Mammary epithelial cell (primary cell): ENCODE measurements at regions not wholly inside any gene's neighbourhood (a gene's known extent, or its start where the extent isn't known, plus 50 kb on each side); places are given as distances from the start of the nearest gene placed in this dataset.

Source experiments
- EZH2 ChIP-seq: IDR thresholded peaks from 2 replicates; pipeline ENCODE4 v1.6.1; 2012; ENCODE audit warnings: low read length, inconsistent platforms, borderline replicate concordance
- TF ChIP-seq, protein P1 (sequence below), 2 donors: IDR thresholded peaks in 1 of 2; conservative IDR thresholded peaks in 1 of 2; 2 replicates each; pipeline ENCODE4 v1.5.1; 2011 to 2012; ENCODE audit warnings: inconsistent platforms in 2 of 2, low read length in 2 of 2, mild to moderate bottlenecking in 2 of 2, control low read depth in 1 of 2, low read depth in 1 of 2; ENCODE audit not compliant: insufficient read depth in 1 of 2; ENCODE audit errors: extremely low read depth in 1 of 2

DNA sequence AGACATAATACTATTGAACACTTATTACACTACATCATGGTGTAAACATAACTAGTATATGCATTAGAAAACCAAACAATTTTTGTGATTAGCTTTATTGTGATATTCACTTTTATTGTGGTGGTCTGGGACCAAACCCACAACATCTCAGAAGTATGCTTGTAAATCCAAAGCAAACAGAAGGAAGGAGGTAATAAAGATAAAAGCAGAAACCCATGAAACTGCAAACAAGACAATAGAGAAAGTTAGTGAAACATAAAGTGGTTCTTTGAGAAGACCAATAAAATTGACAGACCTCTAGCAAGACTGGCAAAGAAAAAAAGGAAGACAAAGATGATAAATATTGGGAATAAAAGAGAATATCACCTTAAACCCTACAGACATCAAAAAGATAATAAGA lies 268.3 kb downstream of the RPAP3 start:
- TF ChIP-seq, protein P1, sequence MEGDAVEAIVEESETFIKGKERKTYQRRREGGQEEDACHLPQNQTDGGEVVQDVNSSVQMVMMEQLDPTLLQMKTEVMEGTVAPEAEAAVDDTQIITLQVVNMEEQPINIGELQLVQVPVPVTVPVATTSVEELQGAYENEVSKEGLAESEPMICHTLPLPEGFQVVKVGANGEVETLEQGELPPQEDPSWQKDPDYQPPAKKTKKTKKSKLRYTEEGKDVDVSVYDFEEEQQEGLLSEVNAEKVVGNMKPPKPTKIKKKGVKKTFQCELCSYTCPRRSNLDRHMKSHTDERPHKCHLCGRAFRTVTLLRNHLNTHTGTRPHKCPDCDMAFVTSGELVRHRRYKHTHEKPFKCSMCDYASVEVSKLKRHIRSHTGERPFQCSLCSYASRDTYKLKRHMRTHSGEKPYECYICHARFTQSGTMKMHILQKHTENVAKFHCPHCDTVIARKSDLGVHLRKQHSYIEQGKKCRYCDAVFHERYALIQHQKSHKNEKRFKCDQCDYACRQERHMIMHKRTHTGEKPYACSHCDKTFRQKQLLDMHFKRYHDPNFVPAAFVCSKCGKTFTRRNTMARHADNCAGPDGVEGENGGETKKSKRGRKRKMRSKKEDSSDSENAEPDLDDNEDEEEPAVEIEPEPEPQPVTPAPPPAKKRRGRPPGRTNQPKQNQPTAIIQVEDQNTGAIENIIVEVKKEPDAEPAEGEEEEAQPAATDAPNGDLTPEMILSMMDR (conservative IDR thresholded peaks at IDR 0.05 in 1 of 2, IDR thresholded peaks at IDR 0.05 in 1 of 2; ENCODE audit: extremely low read depth in 1 of 2, insufficient read depth in 1 of 2, low read depth in 1 of 2, low read length in 2 of 2) = no peak
- no peak for TF ChIP-seq EZH2
